HG02678 (cell line): ENCODE measurements at regions not wholly inside any gene's neighbourhood (a gene's known extent, or its start where the extent isn't known, plus 50 kb on each side); places are given as distances from the start of the nearest gene placed in this dataset.
"Not testable (repeated sequence)": the region's sequence is repeated elsewhere in the genome, so short reads cannot be mapped to it uniquely, and the experiment has no call there.

Source experiments
- ATAC-seq: cut with Tn5 transposase; IDR thresholded peaks from one replicate; pipeline ENCODE4 v1.9.1; 2021; ENCODE audit warnings: mild to moderate bottlenecking, moderate library complexity; ENCODE audit not compliant: unreplicated experiment

DNA sequence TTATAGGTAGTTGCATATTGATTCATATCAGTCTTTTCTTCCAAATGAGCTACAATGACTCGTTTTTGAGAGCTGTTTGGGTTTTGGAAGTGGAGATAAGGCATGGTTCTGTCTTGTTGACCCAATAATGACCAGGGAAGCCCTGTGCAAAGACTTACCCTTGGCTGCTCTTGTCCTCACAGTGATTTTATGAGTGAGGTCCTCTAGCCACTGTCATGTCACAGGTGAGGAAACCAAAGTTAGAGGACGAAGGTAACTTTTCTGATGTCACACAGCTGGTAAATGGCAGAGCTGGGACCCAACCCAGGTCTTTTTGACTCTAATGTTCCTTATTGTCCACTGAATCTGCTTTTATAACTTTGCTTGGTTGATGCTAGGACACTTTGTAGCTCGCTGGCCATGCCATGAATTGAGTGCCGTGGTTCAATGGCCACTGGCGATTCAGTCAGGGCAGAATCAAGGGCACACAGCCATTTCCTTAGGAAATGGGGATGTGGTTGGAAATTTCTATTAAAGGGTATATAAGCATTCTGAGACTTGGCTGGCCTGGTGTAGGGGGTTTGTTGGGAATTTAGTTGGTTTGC is 249.1 kb downstream of the GOLGA6L6 start:
- ATAC-seq, result not testable (repeated sequence)

DNA sequence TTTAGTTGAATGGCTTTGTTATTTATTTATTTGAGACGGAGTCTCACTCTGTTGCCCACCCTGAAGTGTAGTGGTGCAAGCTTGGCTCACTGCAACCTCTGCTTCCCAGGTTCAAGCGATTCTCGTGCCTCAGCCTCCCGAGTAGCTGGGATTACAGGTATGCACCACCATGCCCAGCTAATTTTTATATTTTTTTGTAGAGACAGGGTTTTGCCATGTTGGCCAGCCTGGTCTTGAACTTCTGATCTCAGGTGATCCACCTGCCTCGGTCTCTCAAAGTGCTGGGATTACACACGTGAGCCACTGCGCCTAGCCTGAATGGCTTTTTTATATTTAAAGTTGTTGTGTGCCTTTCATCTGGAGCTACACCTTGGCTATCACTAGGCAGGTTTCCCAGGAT is 250.0 kb downstream of the GOLGA6L6 start:
- not testable (repeated sequence) for ATAC-seq

DNA sequence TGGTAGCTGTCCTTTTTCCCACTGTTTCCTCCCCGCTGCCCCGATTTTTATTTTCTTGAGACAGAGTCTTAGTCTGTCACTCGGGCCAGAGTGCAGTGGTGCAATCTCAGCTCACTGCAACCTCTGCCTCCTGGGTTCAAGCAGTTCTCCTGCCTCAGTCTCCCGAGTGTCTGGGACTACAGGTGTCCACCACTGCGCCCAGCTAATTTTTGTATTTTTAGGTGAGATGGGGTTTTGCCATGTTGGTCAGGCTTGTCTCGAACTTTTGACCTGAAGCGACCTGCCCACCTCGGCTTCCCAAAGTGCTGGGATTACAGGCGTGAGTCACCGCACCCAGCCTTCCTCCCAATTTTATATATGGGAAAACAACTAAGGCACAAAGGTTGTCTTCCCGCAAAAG is 251.0 kb downstream of the GOLGA6L6 start:
- not testable (repeated sequence) for ATAC-seq

DNA sequence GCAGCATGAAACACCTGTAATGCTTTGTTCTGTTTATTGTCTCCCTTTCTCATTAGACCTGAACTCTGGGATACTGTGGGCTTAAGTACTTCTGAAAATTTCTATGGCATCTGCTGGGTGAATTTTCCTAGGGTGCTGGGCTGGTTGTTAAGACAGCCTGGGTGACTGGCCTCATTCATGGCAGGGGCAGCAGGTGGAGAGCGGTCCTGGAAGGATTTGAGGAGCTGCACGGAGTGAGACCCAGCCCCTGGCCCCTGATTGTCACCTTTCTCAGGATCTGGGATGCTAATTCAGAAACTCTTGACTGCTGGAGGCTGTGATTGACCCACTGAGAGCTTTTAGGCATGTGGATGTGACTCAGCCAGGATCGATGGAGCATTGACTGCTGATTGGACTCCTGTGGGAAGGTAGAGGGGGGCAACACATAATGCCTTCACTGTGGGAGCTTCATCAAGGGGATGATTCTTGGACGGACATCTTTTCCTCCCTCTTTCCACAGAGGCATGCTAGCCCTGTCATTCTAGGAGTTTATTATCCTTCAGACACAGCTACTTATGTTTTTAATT is 252.0 kb downstream of the GOLGA6L6 start:
- not testable (repeated sequence) for ATAC-seq

DNA sequence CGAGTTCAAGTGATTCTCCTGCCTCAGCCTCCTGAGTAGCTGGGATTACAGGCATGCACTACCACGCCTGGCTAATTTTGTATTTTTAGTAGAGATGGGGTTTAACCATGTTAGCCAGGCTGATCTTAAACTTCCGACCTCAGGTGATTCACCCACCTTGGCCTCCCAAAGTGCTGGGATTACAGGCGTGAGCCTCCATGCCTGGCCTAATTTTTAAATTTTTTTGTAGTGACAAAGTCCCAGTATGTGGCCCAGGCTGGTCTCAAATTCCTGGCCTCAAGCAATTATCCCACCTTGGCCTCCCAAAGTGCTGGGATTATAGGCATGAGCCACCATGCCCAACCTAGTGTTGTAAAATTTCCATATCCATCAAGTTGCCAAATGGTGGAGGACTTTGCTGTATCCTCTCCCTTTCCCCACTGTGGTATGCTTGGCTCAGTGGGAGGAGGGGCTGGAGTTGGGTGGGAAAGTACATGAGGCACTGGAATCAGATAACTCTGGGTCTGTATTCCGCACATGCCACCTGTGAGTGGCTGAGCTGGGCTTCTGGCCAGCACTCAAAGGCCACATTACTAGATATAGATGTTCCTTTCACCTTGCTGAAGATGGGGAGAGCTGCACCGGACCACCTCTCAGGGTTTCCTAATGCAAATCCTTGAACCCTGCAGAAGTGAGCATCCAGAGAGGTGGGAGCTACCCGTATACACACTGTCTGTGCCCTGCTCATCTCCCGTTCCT is 252.6 kb downstream of the GOLGA6L6 start:
- ATAC-seq, result not testable (repeated sequence)

DNA sequence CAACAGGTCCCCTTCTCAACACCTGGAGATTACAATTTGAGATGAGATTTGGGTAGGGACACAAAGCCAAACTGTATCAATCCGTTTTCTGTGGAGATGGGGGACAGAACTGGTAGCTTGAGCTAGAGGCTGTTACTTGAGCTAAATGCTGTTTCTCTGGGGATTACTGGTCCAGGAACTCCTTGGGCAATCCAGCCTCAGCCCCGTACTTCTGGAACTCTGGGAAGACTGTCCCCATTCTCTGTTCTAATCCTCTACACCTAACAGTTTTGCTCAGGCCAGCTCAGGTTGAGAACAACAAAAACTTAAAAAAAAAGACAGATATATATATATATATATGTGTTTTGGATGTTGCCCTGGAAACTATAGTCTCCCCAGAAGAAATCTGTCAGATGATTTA is 255.0 kb downstream of the GOLGA6L6 start:
- not testable (repeated sequence) for ATAC-seq

DNA sequence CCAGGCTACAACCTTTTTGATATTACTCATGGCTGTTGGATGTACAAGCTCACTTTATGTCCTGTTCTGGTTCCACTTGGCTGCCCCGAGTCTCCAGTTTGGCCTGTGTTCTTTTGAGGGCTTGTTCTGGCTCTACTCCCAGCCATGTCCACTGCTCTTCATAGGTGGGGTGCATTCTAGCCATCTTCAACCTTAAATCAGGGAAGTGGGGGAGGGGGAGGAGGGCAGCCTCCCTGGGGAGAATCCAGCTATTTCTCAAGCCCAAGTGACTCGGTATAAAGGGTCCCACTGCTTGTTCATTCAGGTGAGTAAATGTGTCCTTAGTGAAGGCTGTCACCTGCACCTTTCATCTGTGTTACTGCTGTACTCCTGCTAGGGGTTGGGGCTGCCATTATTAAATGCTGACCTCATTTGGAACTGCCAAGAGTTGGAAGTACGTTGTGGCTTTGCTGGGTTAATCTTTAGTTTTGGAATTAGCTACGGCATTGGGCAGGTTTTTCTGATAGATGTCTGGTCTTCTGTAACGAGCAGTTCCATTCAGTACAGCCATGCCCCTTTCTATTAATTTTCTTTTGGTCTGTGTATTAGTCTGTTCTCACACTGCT is 255.8 kb downstream of the GOLGA6L6 start:
- ATAC-seq, result not testable (repeated sequence)

DNA sequence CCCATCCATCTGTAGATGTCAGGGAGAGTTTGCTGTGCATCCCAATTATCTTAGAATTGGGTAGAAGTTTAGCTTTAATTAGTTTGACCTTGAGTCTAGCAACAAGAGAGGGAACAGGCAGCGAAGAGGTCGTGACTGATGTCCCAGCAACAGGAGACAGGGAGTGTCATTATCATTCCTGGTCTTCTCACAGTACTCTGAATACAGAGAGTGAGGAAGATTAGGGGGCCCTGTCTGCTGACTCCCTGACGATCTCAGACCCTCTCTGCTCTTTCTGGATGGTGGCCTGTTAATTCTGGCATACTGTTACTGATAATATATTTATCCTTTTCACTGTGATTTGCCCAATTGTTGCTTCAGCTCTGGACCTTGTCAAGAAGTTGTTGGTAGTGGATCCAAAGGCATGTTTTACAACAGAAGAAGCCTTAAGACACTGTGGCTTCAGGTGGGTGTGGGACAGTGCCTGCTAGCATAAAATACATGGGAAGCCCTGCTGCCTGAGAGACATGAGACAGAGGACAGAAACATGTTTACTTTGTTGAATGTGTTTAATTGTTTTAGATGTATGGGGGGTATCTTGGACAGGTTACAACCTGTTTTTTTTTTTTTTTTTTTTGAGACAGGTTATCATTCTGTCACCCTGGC is 256.6 kb downstream of the GOLGA6L6 start:
- not testable (repeated sequence) for ATAC-seq

DNA sequence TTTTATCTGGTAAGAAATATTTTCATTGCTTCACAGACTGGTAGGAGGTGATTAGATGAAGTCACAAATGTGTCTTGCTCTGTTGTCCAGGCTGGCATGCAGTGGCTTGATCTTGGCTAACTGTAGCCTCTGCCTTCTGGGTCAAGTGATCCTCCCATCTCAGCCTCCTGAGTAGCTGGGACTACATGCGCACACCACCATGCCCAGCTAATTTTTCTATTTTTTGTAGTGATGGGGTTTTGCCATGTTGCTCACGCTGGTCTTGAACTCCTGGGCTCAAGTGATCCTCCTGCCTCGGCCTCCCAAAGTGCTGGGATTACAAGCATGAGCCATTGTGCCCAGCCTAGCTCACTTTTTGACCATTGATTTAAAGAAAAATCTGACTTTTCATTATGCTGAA is 257.9 kb downstream of the GOLGA6L6 start:
- not testable (repeated sequence) for ATAC-seq

DNA sequence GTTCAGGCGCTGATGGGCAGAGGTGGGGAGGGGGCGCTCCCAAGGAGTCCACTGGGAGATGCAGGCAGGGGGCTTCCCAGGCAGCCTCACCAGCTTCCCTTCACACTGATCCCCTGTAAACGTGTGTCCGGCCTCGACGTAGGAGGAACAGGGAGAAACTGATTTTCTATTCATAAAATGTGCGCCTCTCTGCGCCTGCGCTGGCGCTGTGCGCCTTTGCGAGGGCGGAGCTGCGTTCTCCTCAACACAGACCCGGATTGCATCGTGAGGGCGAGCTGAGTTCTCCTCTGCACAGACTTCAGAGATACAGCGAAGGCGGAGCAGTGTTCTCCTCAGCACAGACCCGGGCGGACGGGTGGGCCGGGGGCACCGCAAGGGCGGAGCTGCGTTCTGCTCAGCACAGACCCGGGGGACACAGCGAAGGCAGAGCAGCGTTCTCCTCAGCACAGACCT is 259.1 kb downstream of the GOLGA6L6 start:
- not testable (repeated sequence) for ATAC-seq

DNA sequence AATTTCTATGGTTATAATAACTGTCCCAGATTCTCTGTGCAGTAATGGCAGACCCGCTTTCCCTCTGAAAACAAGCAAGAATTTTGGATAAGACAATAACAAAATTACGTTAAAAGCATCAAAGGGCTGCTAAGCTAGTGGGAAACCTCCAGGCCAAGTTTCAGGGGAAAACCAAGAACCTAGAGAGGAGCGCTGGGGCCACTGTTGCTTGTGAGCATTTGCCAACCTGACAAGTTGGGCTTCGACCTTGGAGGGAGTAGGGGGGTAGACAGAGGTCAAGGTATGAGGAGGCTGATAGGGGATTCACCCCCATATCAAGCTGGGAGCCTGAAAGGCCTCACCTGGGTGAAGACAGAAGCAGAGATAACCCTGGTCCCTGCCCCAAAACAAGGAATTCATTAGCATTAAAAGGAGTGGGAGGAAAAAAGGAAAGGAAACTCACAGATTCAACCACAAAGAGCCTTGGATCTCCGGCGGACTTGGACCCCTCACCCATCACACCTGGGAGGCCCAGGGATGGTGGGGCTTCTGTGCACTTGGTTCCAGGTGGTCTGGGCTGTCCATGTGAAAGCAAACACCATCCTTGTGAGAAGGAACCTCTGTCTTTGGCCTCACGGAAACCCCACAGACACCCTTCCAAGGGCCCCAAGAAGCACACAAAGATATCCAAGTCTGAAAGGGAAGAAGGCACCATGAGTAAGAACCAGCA is 259.9 kb downstream of the GOLGA6L6 start:
- not testable (repeated sequence) for ATAC-seq

DNA sequence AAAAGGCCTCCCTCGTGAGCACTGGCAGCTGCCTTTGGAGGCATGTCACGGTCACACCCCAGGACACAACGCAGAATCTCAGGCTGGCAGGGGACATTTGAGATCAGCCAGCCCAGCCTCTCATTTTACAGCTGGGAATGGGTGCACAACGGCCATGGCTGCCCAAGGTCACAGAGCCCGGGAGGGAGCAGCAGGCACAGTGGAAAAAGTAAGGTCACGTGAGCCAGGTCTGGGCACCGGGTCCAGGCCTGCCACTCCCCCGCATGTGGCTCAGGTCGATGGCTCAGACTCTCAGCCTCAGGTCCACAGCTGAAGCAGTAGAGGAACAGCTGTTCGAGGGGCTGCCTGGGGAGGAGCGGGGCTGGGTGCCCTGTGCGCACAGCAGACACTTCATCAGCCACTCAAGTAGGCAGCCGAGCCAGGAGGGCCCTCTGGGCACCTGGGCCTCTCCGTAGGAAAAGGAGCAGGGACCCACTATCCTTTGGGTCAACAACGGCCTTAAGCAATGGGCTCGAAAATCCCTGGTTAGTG is 260.6 kb downstream of the GOLGA6L6 start:
- ATAC-seq, result no peak

DNA sequence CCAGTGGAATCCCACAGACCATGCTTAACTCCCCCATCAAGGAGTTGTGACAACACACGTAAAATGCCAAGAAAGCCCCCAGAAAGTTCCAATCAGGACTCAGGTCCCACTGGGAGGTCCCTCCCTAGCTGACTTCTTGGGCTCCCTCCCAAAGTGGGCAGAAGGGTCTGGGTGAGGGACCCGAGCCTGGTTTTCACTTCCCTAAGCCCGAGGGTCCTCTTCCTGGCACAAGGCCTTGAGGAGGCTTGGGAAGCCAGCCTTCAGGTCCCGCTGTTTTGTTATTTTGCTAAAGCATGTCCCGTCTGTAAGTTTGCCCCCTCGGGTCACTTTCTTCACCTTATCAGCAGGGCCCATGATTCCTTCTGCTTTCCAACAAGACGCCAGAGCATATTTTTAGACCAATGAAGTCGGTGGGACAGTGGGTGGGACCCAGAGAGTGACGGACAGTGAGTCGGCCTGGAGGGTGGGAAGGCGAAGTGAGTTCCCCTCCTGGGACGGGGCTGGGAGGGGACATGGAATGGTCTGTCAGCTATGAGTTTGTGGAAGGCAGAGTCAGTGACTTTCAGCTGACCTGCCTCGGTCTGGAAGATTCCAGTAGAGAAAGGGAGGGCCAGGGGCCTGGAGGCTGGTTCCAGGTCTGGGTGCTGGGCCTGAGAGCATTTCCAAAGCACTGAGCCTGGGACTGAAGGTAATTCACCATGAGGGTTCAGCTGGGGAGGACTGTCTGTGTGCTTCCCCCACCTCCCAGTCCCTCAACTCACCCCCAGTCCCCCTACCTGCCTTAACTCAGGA is 261.3 kb downstream of the GOLGA6L6 start:
- not testable (repeated sequence) for ATAC-seq

DNA sequence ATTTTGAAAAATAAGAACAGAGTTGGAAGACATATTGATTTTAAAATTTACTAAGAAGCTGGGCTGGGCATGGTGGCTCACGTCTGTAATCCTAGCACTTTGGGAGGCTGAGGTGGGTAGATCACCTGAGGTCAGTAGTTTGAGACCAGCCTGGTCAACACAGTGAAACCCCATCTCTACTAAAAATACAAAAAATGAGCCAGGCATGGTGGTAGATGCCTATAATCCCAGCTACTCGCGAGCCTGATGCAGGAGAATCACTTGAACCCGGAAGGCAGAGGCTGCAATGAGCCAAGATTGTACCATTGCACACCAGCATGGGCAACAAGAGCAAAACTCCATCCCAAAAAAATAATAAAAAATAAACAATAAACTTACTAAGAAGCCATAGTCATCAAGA is 262.5 kb downstream of the GOLGA6L6 start:
- ATAC-seq, result not testable (repeated sequence)

DNA sequence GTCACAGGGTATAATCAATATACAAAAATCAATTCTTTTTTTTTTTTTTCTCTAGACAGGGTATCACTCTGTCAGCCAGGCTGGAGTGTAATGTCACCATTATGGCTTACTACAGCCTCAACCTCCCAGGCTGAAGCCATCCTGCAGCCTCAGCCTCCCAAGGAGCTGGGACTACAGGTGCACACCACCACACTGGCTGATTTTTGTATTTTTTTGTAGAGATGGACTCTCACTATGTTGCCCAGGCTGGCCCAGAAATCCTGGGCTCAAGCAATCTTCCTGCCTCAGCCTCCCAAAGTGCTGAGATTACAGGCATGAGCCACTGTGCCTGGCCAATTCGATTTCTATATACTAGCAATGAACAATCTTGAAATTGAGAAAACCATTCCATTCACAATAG is 263.2 kb downstream of the GOLGA6L6 start:
- ATAC-seq, result not testable (repeated sequence)

DNA sequence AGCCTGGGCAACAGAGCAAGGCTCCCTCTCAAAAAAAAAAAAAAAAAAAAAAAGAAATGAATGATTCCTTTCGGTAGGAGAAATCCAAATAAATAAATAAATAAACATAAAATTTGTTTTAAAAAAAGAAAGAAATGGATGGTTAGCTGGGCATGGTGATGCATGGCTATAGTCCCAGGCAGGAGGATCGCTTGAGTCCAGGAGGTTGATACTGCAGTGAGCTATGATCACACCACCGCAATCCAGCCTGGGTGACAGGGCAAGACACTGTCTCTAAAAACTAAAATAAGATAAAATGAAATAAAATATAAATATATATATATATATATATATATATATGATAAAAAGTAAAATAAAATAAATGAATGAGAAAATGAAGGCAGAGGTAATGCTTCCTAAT is 264.1 kb downstream of the GOLGA6L6 start:
- ATAC-seq, result not testable (repeated sequence)

DNA sequence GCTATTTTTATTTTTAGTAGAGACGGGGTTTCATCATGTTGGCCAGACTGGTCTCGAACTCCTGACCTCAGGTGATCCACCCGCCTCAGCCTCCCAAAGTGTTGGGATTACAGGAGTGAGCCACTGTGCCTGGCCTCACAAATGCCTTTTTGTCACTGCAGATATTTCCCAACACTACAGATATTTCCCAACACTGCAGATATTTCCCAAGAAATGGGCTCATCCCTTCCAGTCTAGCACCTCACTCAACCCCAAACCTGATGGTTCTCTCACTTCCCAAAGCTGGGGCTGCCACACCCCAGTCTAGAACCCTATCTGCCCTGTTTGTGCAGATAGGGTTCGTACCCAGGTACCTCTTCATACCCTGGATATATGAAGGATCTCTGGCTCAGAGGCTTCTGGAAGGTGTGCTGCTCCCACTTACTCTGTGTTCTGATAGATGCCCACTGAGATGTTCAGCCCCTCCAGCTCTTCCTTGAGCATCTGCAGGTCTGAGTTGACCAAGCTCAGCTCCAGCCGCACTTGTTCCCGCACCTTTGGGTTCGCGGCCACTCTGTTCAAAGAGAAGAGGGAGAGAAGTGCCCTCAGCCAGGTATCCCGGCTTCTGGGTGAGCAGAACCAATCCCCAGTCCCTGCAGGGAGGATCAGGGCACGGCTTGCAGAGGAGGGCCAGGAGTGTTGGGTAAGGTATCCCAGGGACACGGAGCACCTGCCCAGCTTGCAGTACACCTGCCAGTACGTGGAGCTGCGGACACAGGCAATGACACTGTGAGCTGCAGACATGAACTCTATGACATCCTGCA is 265.1 kb downstream of the GOLGA6L6 start:
- not testable (repeated sequence) for ATAC-seq

DNA sequence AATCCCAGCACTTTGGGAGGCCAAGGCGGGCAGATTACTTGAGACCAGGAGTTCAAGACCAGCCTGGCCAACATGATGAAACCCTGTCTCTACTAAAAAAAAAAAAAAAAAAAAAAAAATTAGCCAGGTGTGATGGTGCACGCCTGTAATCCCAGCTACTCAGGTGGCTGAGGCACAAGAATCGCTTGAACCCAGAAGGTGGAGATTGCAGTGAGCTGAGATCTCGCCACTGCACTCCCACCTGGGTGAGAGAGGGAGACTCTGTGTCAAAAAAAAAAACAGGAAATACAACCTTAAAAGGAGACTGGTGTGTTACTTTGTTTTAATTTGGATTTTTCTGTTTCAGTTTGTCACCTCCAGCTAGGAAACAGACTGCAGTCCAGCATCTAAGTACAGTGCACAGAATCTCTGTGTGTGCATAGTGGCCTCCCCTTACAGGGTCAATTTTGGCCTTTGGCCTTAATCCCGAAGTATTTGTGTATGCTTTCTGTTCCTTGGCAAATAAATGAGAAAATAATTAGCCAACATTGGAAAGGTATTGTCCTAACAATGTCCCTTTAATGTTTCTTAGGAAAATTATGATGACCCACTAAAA is 266.1 kb downstream of the GOLGA6L6 start:
- ATAC-seq, result not testable (repeated sequence)
